Stimulated activated CD4-positive, alpha-beta T cell treated with anti-CD3 and anti-CD28 coated beads, TNF-alpha, amount 100 ng/mL, for 48 hours (primary cell): ENCODE measurements at regions not wholly inside any gene's neighbourhood (a gene's known extent, or its start where the extent isn't known, plus 50 kb on each side); places are given as distances from the start of the nearest gene placed in this dataset.

Source experiments
- DNase-seq, 3 donors: peaks; one replicate each; pipeline ENCODE4 v3.0.0-alpha.2; 2020; ENCODE audit warnings: low read depth in 3 of 3

- DNase-seq, result no peak
These were observed 1065.1 kb downstream of the SLITRK1 start for GRCh38 chr13:82817133-82817532.

- DNase-seq, result no peak
These were observed 1066.5 kb downstream of the SLITRK1 start for GRCh38 chr13:82815791-82816190.

GRCh38 chr13:82803341-82803740 is 1078.9 kb downstream of the SLITRK1 start:
- DNase-seq, result no peak

- DNase-seq, result no peak
These were observed 1079.7 kb downstream of the SLITRK1 start for GRCh38 chr13:82802528-82802927.

GRCh38 chr13:82800391-82800790 is 1081.9 kb downstream of the SLITRK1 start:
- no peak for DNase-seq

GRCh38 chr13:82797876-82798275 is 1084.4 kb downstream of the SLITRK1 start:
- DNase-seq, result no peak

GRCh38 chr13:82791035-82791434 is 1091.2 kb downstream of the SLITRK1 start:
- DNase-seq, result no peak

GRCh38 chr13:82772816-82773215 is 1109.5 kb downstream of the SLITRK1 start:
- DNase-seq, result no peak

- DNase-seq, result no peak
These were observed 1115.4 kb downstream of the SLITRK1 start for GRCh38 chr13:82766732-82767321.

- DNase-seq, result no peak
These were observed 1124.2 kb downstream of the SLITRK1 start for GRCh38 chr13:82758044-82758443.

GRCh38 chr13:82751206-82751605 is 1131.1 kb downstream of the SLITRK1 start:
- no peak for DNase-seq

GRCh38 chr13:82749551-82749950 is 1132.7 kb downstream of the SLITRK1 start:
- DNase-seq, result no peak

GRCh38 chr13:82747958-82748357 is 1134.3 kb downstream of the SLITRK1 start:
- DNase-seq, result no peak

- no peak for DNase-seq
These were observed 1135.0 kb downstream of the SLITRK1 start for GRCh38 chr13:82747291-82747690.

GRCh38 chr13:82740442-82740841 is 1141.8 kb downstream of the SLITRK1 start:
- no peak for DNase-seq

- no peak for DNase-seq
These were observed 1142.4 kb downstream of the SLITRK1 start for GRCh38 chr13:82739881-82740280.

- DNase-seq, result no peak
These were observed 1152.9 kb downstream of the SLITRK1 start for GRCh38 chr13:82729401-82729800.

GRCh38 chr13:82720986-82721385 is 1161.3 kb downstream of the SLITRK1 start:
- DNase-seq, result no peak

GRCh38 chr13:82719987-82720386 is 1162.3 kb downstream of the SLITRK1 start:
- no peak for DNase-seq

GRCh38 chr13:82717249-82717648 is 1165.0 kb downstream of the SLITRK1 start:
- no peak for DNase-seq

GRCh38 chr13:82713687-82714405 is 1168.4 kb downstream of the SLITRK1 start:
- no peak for DNase-seq

GRCh38 chr13:82702513-82702912 is 1179.8 kb downstream of the SLITRK1 start:
- DNase-seq, result no peak

- no peak for DNase-seq
These were observed 1181.3 kb downstream of the SLITRK1 start for GRCh38 chr13:82701020-82701419.

GRCh38 chr13:82698941-82699340 is 1183.3 kb downstream of the SLITRK1 start:
- DNase-seq, result no peak
